ENCODE measurements at regions not wholly inside any gene's neighbourhood (a gene's known extent, or its start where the extent isn't known, plus 50 kb on each side); places are given as distances from the start of the nearest gene placed in this dataset.

GRCh38 chr22:47690166-47690565 lies 927.7 kb downstream of the TBC1D22A start:
- in situ Hi-C loops (cut with MboI; ENCODE audit: low sequenced_read_pairs): no loop called here
- Histone ChIP-seq H3K9me3 (no peaks in the 10 kb centered on the region), H3K4me1 (no peaks in the 10 kb centered on the region), H3K27me3 (ENCODE audit: low read depth) (no peaks in the 10 kb centered on the region), H3K36me3 (replicated peaks) (no peaks in the 10 kb centered on the region), H3K4me3 (no peak overlapping the region)
- DNase-seq (ENCODE audit: low spot score in 2 of 2): no peak

- in situ Hi-C loops (cut with MboI; ENCODE audit: low sequenced_read_pairs): no loop called here
- no peaks in the 10 kb centered on the region for H3K9me3 ChIP-seq
- no peaks in the 10 kb centered on the region for H3K4me1 ChIP-seq
- no peak for DNase-seq (ENCODE audit: low spot score in 2 of 2)
- H3K27me3 ChIP-seq (ENCODE audit: low read depth): no peaks in the 10 kb centered on the region
- no peaks in the 10 kb centered on the region for H3K36me3 ChIP-seq (replicated peaks)
- no peak overlapping the region for H3K4me3 ChIP-seq
Measured at GRCh38 chr22:47687776-47688175, 925.3 kb downstream of the TBC1D22A start.

GRCh38 chr22:47687346-47687655 lies 924.9 kb downstream of the TBC1D22A start:
- Histone ChIP-seq H3K9me3 (no peaks in the 10 kb centered on the region), H3K4me3 (no peak overlapping the region), H3K4me1 (no peaks in the 10 kb centered on the region), H3K27me3 (ENCODE audit: low read depth) (no peaks in the 10 kb centered on the region), H3K36me3 (replicated peaks) (no peaks in the 10 kb centered on the region)
- in situ Hi-C loops (cut with MboI; ENCODE audit: low sequenced_read_pairs): no loop called here
- DNase-seq (ENCODE audit: low spot score in 2 of 2): no peak

GRCh38 chr22:47686594-47687345 lies 924.3 kb downstream of the TBC1D22A start:
- no peak for DNase-seq (ENCODE audit: low spot score in 2 of 2)
- no peaks in the 10 kb centered on the region for H3K27me3 ChIP-seq (ENCODE audit: low read depth)
- no peaks in the 10 kb centered on the region for H3K36me3 ChIP-seq (replicated peaks)
- no peaks in the 10 kb centered on the region for H3K9me3 ChIP-seq
- H3K4me3 ChIP-seq: no peak overlapping the region
- no peaks in the 10 kb centered on the region for H3K4me1 ChIP-seq
- in situ Hi-C loops (cut with MboI; ENCODE audit: low sequenced_read_pairs): no loop called here

- Histone ChIP-seq H3K4me1 (no peaks in the 10 kb centered on the region), H3K27me3 (ENCODE audit: low read depth) (no peaks in the 10 kb centered on the region), H3K9me3 (no peaks in the 10 kb centered on the region), H3K36me3 (replicated peaks) (no peaks in the 10 kb centered on the region), H3K4me3 (no peak overlapping the region)
- no peak for DNase-seq (ENCODE audit: low spot score in 2 of 2)
- in situ Hi-C loops (cut with MboI; ENCODE audit: low sequenced_read_pairs): no loop called here
Measured at GRCh38 chr22:47681411-47682165, 919.1 kb downstream of the TBC1D22A start.

- Histone ChIP-seq H3K9me3 (no peaks in the 10 kb centered on the region), H3K36me3 (replicated peaks) (no peaks in the 10 kb centered on the region), H3K27me3 (ENCODE audit: low read depth) (no peaks in the 10 kb centered on the region), H3K4me3 (no peak overlapping the region), H3K4me1 (no peaks in the 10 kb centered on the region)
- DNase-seq (ENCODE audit: low spot score in 2 of 2): no peak
- in situ Hi-C loops (cut with MboI; ENCODE audit: low sequenced_read_pairs): no loop called here
Measured at GRCh38 chr22:47678636-47679287, 916.3 kb downstream of the TBC1D22A start.

GRCh38 chr22:47678048-47678447 lies 915.6 kb downstream of the TBC1D22A start:
- Histone ChIP-seq H3K4me1 (no peaks in the 10 kb centered on the region), H3K9me3 (no peaks in the 10 kb centered on the region), H3K36me3 (replicated peaks) (no peaks in the 10 kb centered on the region), H3K27me3 (ENCODE audit: low read depth) (no peaks in the 10 kb centered on the region), H3K4me3 (no peak overlapping the region)
- DNase-seq (ENCODE audit: low spot score in 2 of 2): no peak
- in situ Hi-C loops (cut with MboI; ENCODE audit: low sequenced_read_pairs): no loop called here

GRCh38 chr22:47676685-47677084 lies 914.2 kb downstream of the TBC1D22A start:
- Histone ChIP-seq H3K4me3 (no peak overlapping the region), H3K9me3 (no peaks in the 10 kb centered on the region), H3K27me3 (ENCODE audit: low read depth) (no peaks in the 10 kb centered on the region), H3K36me3 (replicated peaks) (no peaks in the 10 kb centered on the region), H3K4me1 (no peaks in the 10 kb centered on the region)
- no peak for DNase-seq (ENCODE audit: low spot score in 2 of 2)
- in situ Hi-C loops (cut with MboI; ENCODE audit: low sequenced_read_pairs): no loop called here

- no peaks in the 10 kb centered on the region for H3K9me3 ChIP-seq
- in situ Hi-C loops (cut with MboI; ENCODE audit: low sequenced_read_pairs): no loop called here
- H3K36me3 ChIP-seq (replicated peaks): no peaks in the 10 kb centered on the region
- no peak overlapping the region for H3K4me3 ChIP-seq
- H3K27me3 ChIP-seq (ENCODE audit: low read depth): no peaks in the 10 kb centered on the region
- no peaks in the 10 kb centered on the region for H3K4me1 ChIP-seq
- DNase-seq (ENCODE audit: low spot score in 2 of 2): no peak
Measured at GRCh38 chr22:47674600-47674999, 912.1 kb downstream of the TBC1D22A start.

- no peaks in the 10 kb centered on the region for H3K36me3 ChIP-seq (replicated peaks)
- DNase-seq (ENCODE audit: low spot score in 2 of 2): no peak
- in situ Hi-C loops (cut with MboI; ENCODE audit: low sequenced_read_pairs): no loop called here
- no peak overlapping the region for H3K4me3 ChIP-seq
- no peaks in the 10 kb centered on the region for H3K9me3 ChIP-seq
- H3K4me1 ChIP-seq: no peaks in the 10 kb centered on the region
- H3K27me3 ChIP-seq (ENCODE audit: low read depth): no peaks in the 10 kb centered on the region
Measured at GRCh38 chr22:47673557-47673956, 911.1 kb downstream of the TBC1D22A start.

GRCh38 chr22:47672526-47672925 lies 910.1 kb downstream of the TBC1D22A start:
- no peaks in the 10 kb centered on the region for H3K9me3 ChIP-seq
- no peaks in the 10 kb centered on the region for H3K4me1 ChIP-seq
- H3K36me3 ChIP-seq (replicated peaks): no peaks in the 10 kb centered on the region
- H3K4me3 ChIP-seq: no peak overlapping the region
- in situ Hi-C loops (cut with MboI; ENCODE audit: low sequenced_read_pairs): no loop called here
- no peak for DNase-seq (ENCODE audit: low spot score in 2 of 2)
- no peaks in the 10 kb centered on the region for H3K27me3 ChIP-seq (ENCODE audit: low read depth)

GRCh38 chr22:47665151-47665550 lies 902.7 kb downstream of the TBC1D22A start:
- in situ Hi-C loops (cut with MboI; ENCODE audit: low sequenced_read_pairs): no loop called here
- no peaks in the 10 kb centered on the region for H3K27me3 ChIP-seq (ENCODE audit: low read depth)
- no peak for DNase-seq (ENCODE audit: low spot score in 2 of 2)
- no peaks in the 10 kb centered on the region for H3K4me1 ChIP-seq
- no peaks in the 10 kb centered on the region for H3K9me3 ChIP-seq
- no peak overlapping the region for H3K4me3 ChIP-seq
- H3K36me3 ChIP-seq (replicated peaks): no peaks in the 10 kb centered on the region

- DNase-seq (ENCODE audit: low spot score in 2 of 2): no peak
- H3K36me3 ChIP-seq (replicated peaks): no peaks in the 10 kb centered on the region
- H3K9me3 ChIP-seq: no peaks in the 10 kb centered on the region
Measured at GRCh38 chr22:47663615-47664605, 901.5 kb downstream of the TBC1D22A start.

More at GRCh38 chr22:47663615-47664605, 901.5 kb downstream of the TBC1D22A start:
- in situ Hi-C loops (cut with MboI; ENCODE audit: low sequenced_read_pairs): no loop called here
- no peaks in the 10 kb centered on the region for H3K4me1 ChIP-seq
- H3K27me3 ChIP-seq (ENCODE audit: low read depth): no peaks in the 10 kb centered on the region
- no peak overlapping the region for H3K4me3 ChIP-seq
